ENCODE measurements at regions not wholly inside any gene's neighbourhood (a gene's known extent, or its start where the extent isn't known, plus 50 kb on each side); places are given as distances from the start of the nearest gene placed in this dataset.

DNA sequence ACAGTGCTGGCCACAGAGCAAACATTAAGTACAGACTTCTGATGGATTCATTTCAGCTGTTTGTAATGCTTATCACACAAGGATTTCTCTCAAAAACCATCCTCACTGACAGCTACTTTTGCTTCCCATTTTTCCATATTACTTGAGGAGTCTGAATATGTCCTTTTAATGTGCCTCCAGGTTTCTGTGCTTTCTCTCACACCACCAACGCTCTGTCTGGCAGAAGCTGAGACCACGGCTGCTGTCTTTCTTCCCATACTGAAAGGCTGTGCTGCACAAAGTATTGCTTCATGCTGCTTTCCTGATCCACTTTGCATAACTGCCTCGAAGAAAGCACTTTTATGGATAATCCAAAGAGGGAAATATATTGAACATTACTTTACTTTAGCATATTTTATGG, 312.1 kb upstream of the ZEB2 start:
- Histone ChIP-seq H2BK120ac (ENCODE audit: low read depth, low read length, poor library complexity, severe bottlenecking) (no peak overlapping the region), H3K4ac (ENCODE audit: low read depth, low read length) (no peak overlapping the region), H2BK12ac (ENCODE audit: insufficient read length, low read depth, low read length) (no peak overlapping the region), H3K4me2 (ENCODE audit: insufficient read depth, insufficient read length, low read length) (no peak overlapping the region), H3K56ac (ENCODE audit: insufficient read length, low read depth, low read length) (no peak overlapping the region), H3K27me3 (ENCODE audit: insufficient read depth, low read length) (no peaks in the 10 kb centered on the region), H3K14ac (ENCODE audit: insufficient read depth, low read length) (no peak overlapping the region), H3K18ac (ENCODE audit: insufficient read length, low read depth, low read length) (no peak overlapping the region), H4K5ac (ENCODE audit: insufficient read length, low read depth, low read length) (no peak overlapping the region), H3K9me3 (ENCODE audit: control insufficient read depth, low read depth, low read length) (no peaks in the 10 kb centered on the region), H3K27ac (ENCODE audit: insufficient read length, low read depth, low read length) (no peak overlapping the region), H2AK5ac (ENCODE audit: insufficient read length, low read length) (no peak overlapping the region), H3K23ac (ENCODE audit: insufficient read length, low read depth, low read length) (no peak overlapping the region), H3K79me1 (ENCODE audit: insufficient read depth, low read depth, low read length, poor library complexity, severe bottlenecking) (no peaks in the 10 kb centered on the region), H3K79me2 (ENCODE audit: insufficient read depth, low read length) (no peaks in the 10 kb centered on the region), H4K91ac (ENCODE audit: insufficient read length, low read depth, low read length) (no peak overlapping the region), H3K4me1 (ENCODE audit: insufficient read depth, low read length) (no peaks in the 10 kb centered on the region; the same call in 1 of the 2 replicates), H2BK20ac (ENCODE audit: low read depth, low read length, poor library complexity, severe bottlenecking) (no peak overlapping the region), H3K23me2 (ENCODE audit: insufficient read length, low read depth, low read length, poor library complexity, severe bottlenecking) (no peaks in the 10 kb centered on the region), H3K9ac (ENCODE audit: extremely low read depth, insufficient read length, low read length) (no peak overlapping the region), H2BK5ac (ENCODE audit: insufficient read length, low read length) (no peak overlapping the region), H2BK15ac (ENCODE audit: low read depth, low read length) (no peak overlapping the region), H2AFZ (ENCODE audit: low read length) (no peak overlapping the region), H4K20me1 (ENCODE audit: control insufficient read depth, insufficient read depth, insufficient read length) (no peaks in the 10 kb centered on the region), H4K8ac (replicated peaks; ENCODE audit: insufficient read length, low read depth, low read length) (no peak overlapping the region), H3T11ph (ENCODE audit: low read length) (no peak overlapping the region)
- Mint-ChIP-seq H3K27ac (no peak overlapping the region), H3K4me3 (no peak overlapping the region), H3K36me3 (ENCODE audit: insufficient read depth in 1 of 3, low read depth in 3 of 3) (no peaks in the 10 kb centered on the region), H3K9me3 (no peaks in the 10 kb centered on the region), H3K27me3 (ENCODE audit: low read depth) (no peaks in the 10 kb centered on the region), H3K4me1 (no peaks in the 10 kb centered on the region)
- TF ChIP-seq, protein P1, sequence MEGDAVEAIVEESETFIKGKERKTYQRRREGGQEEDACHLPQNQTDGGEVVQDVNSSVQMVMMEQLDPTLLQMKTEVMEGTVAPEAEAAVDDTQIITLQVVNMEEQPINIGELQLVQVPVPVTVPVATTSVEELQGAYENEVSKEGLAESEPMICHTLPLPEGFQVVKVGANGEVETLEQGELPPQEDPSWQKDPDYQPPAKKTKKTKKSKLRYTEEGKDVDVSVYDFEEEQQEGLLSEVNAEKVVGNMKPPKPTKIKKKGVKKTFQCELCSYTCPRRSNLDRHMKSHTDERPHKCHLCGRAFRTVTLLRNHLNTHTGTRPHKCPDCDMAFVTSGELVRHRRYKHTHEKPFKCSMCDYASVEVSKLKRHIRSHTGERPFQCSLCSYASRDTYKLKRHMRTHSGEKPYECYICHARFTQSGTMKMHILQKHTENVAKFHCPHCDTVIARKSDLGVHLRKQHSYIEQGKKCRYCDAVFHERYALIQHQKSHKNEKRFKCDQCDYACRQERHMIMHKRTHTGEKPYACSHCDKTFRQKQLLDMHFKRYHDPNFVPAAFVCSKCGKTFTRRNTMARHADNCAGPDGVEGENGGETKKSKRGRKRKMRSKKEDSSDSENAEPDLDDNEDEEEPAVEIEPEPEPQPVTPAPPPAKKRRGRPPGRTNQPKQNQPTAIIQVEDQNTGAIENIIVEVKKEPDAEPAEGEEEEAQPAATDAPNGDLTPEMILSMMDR (conservative IDR thresholded peaks at IDR 0.05), result no peak
- no peak for DNase-seq
- WGBS (ENCODE audit: extremely low coverage, insufficient read length, low lambda C conversion rate), result no CpG with 5 or more reads among the region's 3 CpGs
